ENCODE measurements at regions not wholly inside any gene's neighbourhood (a gene's known extent, or its start where the extent isn't known, plus 50 kb on each side); places are given as distances from the start of the nearest gene placed in this dataset.

DNA sequence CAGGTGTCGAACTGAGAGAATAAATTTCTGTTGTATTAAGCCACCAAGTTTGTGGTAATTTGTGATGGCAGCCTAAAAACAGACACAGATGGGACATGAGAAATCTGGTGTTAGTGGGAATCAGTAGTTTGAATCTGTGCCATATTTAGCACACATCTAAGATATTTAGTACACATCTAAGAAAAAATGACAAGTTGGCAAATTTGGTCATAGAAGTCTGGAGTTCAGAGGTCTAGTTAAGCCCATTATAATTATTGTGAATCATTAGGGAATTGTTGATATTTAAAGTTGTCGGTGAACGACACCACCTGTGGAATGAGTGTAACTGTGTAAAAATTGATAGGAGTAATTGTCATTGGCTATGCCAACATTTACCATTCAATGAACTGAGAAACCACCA lies 1138.8 kb upstream of the TMEFF2 start:
- dilution Hi-C loops (cut with MboI; ENCODE audit: extremely low pct_ligation_motif_present, low sequenced_read_pairs) (no loop called here), intact Hi-C loops (cut with micrococcal nuclease) (no loop called here)
- no peaks in the 10 kb centered on the region for H3K9me3 ChIP-seq (replicated peaks; ENCODE audit: control insufficient read depth, insufficient read depth, low read length)
- no TSS peak for BruUV-seq (replicated peaks)
- DNase-seq (ENCODE audit: low read depth, low spot score) (no peak), FAIRE-seq (no peak)
- no peaks in the 10 kb centered on the region for H3K9me1 ChIP-seq (replicated peaks; ENCODE audit: control insufficient read depth, extremely low read depth, insufficient read depth, low read length)
- ChIA-PET CTCF (no interaction called here), POLR2A (no interaction called here)
- H3K4me3 ChIP-seq (replicated peaks in 1 of 3; ENCODE audit: insufficient read depth in 1 of 3, low read depth in 1 of 3, low read length in 3 of 3), result no peak overlapping the region
- H3K79me2 ChIP-seq (ENCODE audit: control insufficient read depth, insufficient read depth, low read length), result no peaks in the 10 kb centered on the region
- H2AFZ ChIP-seq (ENCODE audit: low read depth, low read length), result no peak overlapping the region
- H3K27ac ChIP-seq (ENCODE audit: insufficient read depth, low read depth, low read length), result no peak overlapping the region
- H3K9ac ChIP-seq (replicated peaks; ENCODE audit: extremely low read depth, insufficient read depth, low read length), result no peak overlapping the region
- no peaks in the 10 kb centered on the region for H3K27me3 ChIP-seq (ENCODE audit: control insufficient read depth in 2 of 2, insufficient read depth in 2 of 2, low read length in 2 of 2)
- no peaks in the 10 kb centered on the region for H4K20me1 ChIP-seq (replicated peaks; ENCODE audit: control insufficient read depth, extremely low read depth, insufficient read depth, low read length)
- TF ChIP-seq GATA2 (IDR thresholded peaks at IDR 0.05; ENCODE audit: insufficient read depth, insufficient read length, low read depth, low read length) (no peak), EZH2 (IDR thresholded peaks at IDR 0.05; ENCODE audit: borderline replicate concordance, low read depth, low read length, severe bottlenecking) (no peak), MAX (IDR thresholded peaks at IDR 0.05; ENCODE audit: insufficient read depth, insufficient read length) (no peak), POLR2A (IDR thresholded peaks at IDR 0.05; ENCODE audit: low read depth, low read length) (no peak), POLR2AphosphoS5 (IDR thresholded peaks at IDR 0.05; ENCODE audit: insufficient read depth, low read depth, low read length) (no peak), FOS (IDR thresholded peaks at IDR 0.05; ENCODE audit: borderline replicate concordance, insufficient read depth, low read length) (no peak), JUN (IDR thresholded peaks at IDR 0.05; ENCODE audit: borderline replicate concordance, insufficient read depth, insufficient read length, low read depth) (no peak), MYC (IDR thresholded peaks at IDR 0.05; ENCODE audit: low read depth, low read length) (no peak)
- TF ChIP-seq, protein P1, sequence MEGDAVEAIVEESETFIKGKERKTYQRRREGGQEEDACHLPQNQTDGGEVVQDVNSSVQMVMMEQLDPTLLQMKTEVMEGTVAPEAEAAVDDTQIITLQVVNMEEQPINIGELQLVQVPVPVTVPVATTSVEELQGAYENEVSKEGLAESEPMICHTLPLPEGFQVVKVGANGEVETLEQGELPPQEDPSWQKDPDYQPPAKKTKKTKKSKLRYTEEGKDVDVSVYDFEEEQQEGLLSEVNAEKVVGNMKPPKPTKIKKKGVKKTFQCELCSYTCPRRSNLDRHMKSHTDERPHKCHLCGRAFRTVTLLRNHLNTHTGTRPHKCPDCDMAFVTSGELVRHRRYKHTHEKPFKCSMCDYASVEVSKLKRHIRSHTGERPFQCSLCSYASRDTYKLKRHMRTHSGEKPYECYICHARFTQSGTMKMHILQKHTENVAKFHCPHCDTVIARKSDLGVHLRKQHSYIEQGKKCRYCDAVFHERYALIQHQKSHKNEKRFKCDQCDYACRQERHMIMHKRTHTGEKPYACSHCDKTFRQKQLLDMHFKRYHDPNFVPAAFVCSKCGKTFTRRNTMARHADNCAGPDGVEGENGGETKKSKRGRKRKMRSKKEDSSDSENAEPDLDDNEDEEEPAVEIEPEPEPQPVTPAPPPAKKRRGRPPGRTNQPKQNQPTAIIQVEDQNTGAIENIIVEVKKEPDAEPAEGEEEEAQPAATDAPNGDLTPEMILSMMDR (IDR thresholded peaks at IDR 0.05; ENCODE audit: extremely low read depth in 1 of 2, insufficient read depth in 1 of 2, low read depth in 1 of 2, low read length in 2 of 2), result no peak
- no peaks in the 10 kb centered on the region for H3K36me3 ChIP-seq (ENCODE audit: control insufficient read depth in 2 of 2, extremely low read depth in 1 of 2, insufficient read depth in 2 of 2, low read length in 2 of 2)
- H3K4me2 ChIP-seq (ENCODE audit: insufficient read depth, low read length), result no peak overlapping the region
- H3K4me1 ChIP-seq (ENCODE audit: control insufficient read depth, extremely low read depth, insufficient read depth, low read length), result no peaks in the 10 kb centered on the region

Measured in endothelial cell of umbilical vein (primary cell).